Upper lobe of left lung (tissue), 4 donors: ENCODE measurements at regions not wholly inside any gene's neighbourhood (a gene's known extent, or its start where the extent isn't known, plus 50 kb on each side); places are given as distances from the start of the nearest gene placed in this dataset.

Experiments used
- POLR2A ChIP-seq, 4 donors: fragments of 450-650 bp; IDR thresholded peaks; one replicate each; pipeline ENCODE4 v1.5.1; 2016 to 2017; ENCODE audit warnings: antibody characterized with exemption in 4 of 4, mild to moderate bottlenecking in 2 of 4
- TF ChIP-seq, protein P1 (sequence below), 6 experiments: fragments of 450-650 bp in 4 of 6; fragments of 200-600 bp in 2 of 6; sonication (generic) in 2 of 6; IDR thresholded peaks; one replicate each; pipeline ENCODE4 v1.5.1; 2016 to 2019; ENCODE audit warnings: antibody characterized with exemption in 6 of 6

DNA sequence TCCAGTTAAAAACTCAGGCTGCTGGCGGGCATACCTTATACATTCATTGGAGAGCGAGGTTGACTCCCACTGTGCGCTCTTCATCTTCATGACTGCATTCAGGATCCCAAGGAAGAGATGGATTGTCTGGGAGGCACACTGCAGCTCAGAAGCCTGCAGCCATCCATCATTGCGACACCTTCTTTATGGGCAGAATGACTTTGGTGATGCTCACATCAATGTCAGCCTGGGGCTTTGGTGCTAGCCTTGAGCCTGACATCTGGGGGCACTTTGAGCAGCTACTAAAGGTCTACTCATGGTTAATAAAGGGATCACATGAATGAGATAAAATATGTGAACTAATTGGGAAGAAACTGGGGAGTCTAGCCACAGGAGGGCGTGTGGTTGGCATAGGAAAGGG lies 229.3 kb downstream of the PRDM2 start:
- TF ChIP-seq POLR2A (IDR thresholded peaks at IDR 0.05) = no peak
- TF ChIP-seq, protein P1, sequence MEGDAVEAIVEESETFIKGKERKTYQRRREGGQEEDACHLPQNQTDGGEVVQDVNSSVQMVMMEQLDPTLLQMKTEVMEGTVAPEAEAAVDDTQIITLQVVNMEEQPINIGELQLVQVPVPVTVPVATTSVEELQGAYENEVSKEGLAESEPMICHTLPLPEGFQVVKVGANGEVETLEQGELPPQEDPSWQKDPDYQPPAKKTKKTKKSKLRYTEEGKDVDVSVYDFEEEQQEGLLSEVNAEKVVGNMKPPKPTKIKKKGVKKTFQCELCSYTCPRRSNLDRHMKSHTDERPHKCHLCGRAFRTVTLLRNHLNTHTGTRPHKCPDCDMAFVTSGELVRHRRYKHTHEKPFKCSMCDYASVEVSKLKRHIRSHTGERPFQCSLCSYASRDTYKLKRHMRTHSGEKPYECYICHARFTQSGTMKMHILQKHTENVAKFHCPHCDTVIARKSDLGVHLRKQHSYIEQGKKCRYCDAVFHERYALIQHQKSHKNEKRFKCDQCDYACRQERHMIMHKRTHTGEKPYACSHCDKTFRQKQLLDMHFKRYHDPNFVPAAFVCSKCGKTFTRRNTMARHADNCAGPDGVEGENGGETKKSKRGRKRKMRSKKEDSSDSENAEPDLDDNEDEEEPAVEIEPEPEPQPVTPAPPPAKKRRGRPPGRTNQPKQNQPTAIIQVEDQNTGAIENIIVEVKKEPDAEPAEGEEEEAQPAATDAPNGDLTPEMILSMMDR (IDR thresholded peaks at IDR 0.05) = no peak
